K562 (cell line): ENCODE measurements at regions not wholly inside any gene's neighbourhood (a gene's known extent, or its start where the extent isn't known, plus 50 kb on each side); places are given as distances from the start of the nearest gene placed in this dataset.

Source experiments
- GABPA ChIP-seq: fragments of 200-800 bp; sonication (Bioruptor generic); conservative IDR thresholded peaks from 2 replicates; pipeline ENCODE4 v1.6.1; 2016; ENCODE audit warnings: low read depth, missing genetic modification characterization, missing compliant biosample characterization
- SETDB1 ChIP-seq: IDR thresholded peaks from one replicate; pipeline ENCODE4 v1.6.1; 2012; ENCODE audit warnings: low read length, control low read depth, inconsistent platforms
- TFE3 ChIP-seq: fragments of 450-650 bp; formaldehyde crosslinking; IDR thresholded peaks from 2 replicates; pipeline ENCODE4 v1.4.0; 2020; ENCODE audit warnings: mild to moderate bottlenecking, mixed read lengths
- TF ChIP-seq, protein P1 (sequence below), 3 experiments: IDR thresholded peaks in 2 of 3; conservative IDR thresholded peaks in 1 of 3; 2 replicates each; pipeline ENCODE4 v1.5.1; 2011 to 2012; ENCODE audit warnings: low read length in 3 of 3, mild to moderate bottlenecking in 3 of 3, control low read depth in 2 of 3, improper control_type of control experiment in 1 of 3, inconsistent platforms in 1 of 3, low read depth in 1 of 3, mixed read lengths in 1 of 3, moderate library complexity in 1 of 3; ENCODE audit not compliant: insufficient read depth in 2 of 3

DNA sequence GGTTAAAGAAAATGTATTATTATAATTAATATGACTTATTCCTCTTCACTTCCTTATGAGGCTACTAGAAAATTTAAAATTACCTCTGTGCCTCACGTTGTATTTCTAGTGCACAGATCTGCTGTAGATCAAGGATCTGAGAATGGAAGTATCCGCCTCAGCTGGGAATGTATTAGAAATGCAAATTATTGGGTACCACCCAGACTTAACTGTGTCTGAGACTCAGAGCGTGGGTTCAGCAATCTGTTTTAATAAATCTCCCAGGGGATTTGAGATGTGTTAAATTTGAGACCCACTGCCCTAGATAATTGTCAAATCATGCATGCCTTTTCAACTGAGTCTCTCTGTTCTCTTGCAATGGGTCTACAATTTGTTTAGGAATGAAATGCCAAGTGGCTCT lies 658.0 kb upstream of the NOX3 start:
- TF ChIP-seq SETDB1 (no peak), TFE3 (CRISPR knock-in tag) (no peak), GABPA (tag) (no peak)
- TF ChIP-seq, protein P1, sequence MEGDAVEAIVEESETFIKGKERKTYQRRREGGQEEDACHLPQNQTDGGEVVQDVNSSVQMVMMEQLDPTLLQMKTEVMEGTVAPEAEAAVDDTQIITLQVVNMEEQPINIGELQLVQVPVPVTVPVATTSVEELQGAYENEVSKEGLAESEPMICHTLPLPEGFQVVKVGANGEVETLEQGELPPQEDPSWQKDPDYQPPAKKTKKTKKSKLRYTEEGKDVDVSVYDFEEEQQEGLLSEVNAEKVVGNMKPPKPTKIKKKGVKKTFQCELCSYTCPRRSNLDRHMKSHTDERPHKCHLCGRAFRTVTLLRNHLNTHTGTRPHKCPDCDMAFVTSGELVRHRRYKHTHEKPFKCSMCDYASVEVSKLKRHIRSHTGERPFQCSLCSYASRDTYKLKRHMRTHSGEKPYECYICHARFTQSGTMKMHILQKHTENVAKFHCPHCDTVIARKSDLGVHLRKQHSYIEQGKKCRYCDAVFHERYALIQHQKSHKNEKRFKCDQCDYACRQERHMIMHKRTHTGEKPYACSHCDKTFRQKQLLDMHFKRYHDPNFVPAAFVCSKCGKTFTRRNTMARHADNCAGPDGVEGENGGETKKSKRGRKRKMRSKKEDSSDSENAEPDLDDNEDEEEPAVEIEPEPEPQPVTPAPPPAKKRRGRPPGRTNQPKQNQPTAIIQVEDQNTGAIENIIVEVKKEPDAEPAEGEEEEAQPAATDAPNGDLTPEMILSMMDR (IDR thresholded peaks at IDR 0.05 in 2 of 3, conservative IDR thresholded peaks at IDR 0.05 in 1 of 3; ENCODE audit: insufficient read depth in 2 of 3, low read depth in 1 of 3, low read length in 3 of 3), result no peak
